ENCODE measurements at regions not wholly inside any gene's neighbourhood (a gene's known extent, or its start where the extent isn't known, plus 50 kb on each side); places are given as distances from the start of the nearest gene placed in this dataset.

DNA sequence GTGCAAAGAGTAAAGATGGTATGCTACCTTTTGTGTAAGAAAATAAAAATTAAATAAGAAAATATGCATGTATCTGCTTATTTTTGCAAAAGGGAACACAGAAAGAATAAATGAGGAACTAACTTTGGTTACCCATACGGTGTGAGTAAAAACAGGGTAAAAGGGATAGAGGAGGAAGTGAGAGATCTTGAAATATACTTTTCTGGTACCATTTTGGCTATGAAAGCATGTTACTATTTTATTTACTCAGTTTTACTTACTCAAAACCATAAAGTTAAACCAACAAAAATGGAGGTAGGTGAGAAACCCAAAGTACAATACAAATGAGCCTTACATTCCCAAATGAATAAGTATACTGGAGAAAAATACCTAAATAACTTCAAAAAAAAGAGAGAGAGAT lies 122.0 kb upstream of the EGLN3 start:
- no peak for FAIRE-seq
- WGBS (ENCODE audit: low lambda C conversion rate): 38% methylated on average over 1 of the region's 1 CpG
- no peak overlapping the region for H3K4me3 ChIP-seq (replicated peaks in 1 of 3; ENCODE audit: insufficient read depth in 1 of 3, low read depth in 2 of 3, low read length in 3 of 3)
- H3K27me3 ChIP-seq (ENCODE audit: control insufficient read depth in 1 of 2, insufficient read depth in 2 of 2, low read length in 2 of 2): peaks cover 2 to 22% of the 10 kb centered on the region in 2 experiments; a peak in 3 of 5 replicates
- no peaks in the 10 kb centered on the region for H3K4me1 ChIP-seq (ENCODE audit: insufficient read depth, low read length)
- DNase-seq (ENCODE audit: low spot score): no peak
- no peak overlapping the region for H3K4me2 ChIP-seq (ENCODE audit: low read depth, low read length)
- H3K27ac ChIP-seq (ENCODE audit: extremely low read length, insufficient read depth, low read length): no peak overlapping the region
- POLR2A ChIA-PET: no interaction called here
- intact Hi-C loops (cut with micrococcal nuclease; ENCODE audit: unreplicated experiment): no loop called here
- no peaks in the 10 kb centered on the region for H4K20me1 ChIP-seq (ENCODE audit: insufficient read depth, low read length)
- H3K79me2 ChIP-seq (ENCODE audit: insufficient read depth, low read length): no peaks in the 10 kb centered on the region
- BruUV-seq (replicated peaks): no TSS peak
- in situ Hi-C loops (cut with HindIII; ENCODE audit: extremely low pct_ligation_motif_present, low pct_unique_long_range_greater_than_20kb): no loop called here
- peaks cover 6% of the 10 kb centered on the region for H3K9me3 ChIP-seq (ENCODE audit: low read length)
- no peaks in the 10 kb centered on the region for H3K36me3 ChIP-seq (replicated peaks in 1 of 2; ENCODE audit: control insufficient read depth in 1 of 2, insufficient read depth in 2 of 2, low read length in 2 of 2)
- CTCF ChIA-PET (ENCODE audit: low intra/inter-chr PET ratio, low total read pairs): no interaction called here
- no peak overlapping the region for H3K9ac ChIP-seq (ENCODE audit: insufficient read depth, low read depth, low read length)
- no peak for ATAC-seq
- TF ChIP-seq ZBTB1 (CRISPR knock-in tag; IDR thresholded peaks at IDR 0.05; ENCODE audit: borderline replicate concordance) (no peak), ZNF530 (CRISPR knock-in tag; IDR thresholded peaks at IDR 0.05; ENCODE audit: low read depth) (no peak), HMGA1 (CRISPR knock-in tag; conservative IDR thresholded peaks at IDR 0.05) (no peak), ZNF160 (CRISPR knock-in tag; IDR thresholded peaks at IDR 0.05) (no peak), ATRX (CRISPR knock-in tag; IDR thresholded peaks at IDR 0.05; ENCODE audit: borderline replicate concordance) (no peak), KLF12 (CRISPR knock-in tag; IDR thresholded peaks at IDR 0.05; ENCODE audit: borderline replicate concordance) (no peak), KAT8 (CRISPR knock-in tag; IDR thresholded peaks at IDR 0.05) (no peak), TARDBP (CRISPR knock-in tag; IDR thresholded peaks at IDR 0.05) (no peak)
- TF ChIP-seq, protein P1, sequence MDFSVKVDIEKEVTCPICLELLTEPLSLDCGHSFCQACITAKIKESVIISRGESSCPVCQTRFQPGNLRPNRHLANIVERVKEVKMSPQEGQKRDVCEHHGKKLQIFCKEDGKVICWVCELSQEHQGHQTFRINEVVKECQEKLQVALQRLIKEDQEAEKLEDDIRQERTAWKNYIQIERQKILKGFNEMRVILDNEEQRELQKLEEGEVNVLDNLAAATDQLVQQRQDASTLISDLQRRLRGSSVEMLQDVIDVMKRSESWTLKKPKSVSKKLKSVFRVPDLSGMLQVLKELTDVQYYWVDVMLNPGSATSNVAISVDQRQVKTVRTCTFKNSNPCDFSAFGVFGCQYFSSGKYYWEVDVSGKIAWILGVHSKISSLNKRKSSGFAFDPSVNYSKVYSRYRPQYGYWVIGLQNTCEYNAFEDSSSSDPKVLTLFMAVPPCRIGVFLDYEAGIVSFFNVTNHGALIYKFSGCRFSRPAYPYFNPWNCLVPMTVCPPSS (IDR thresholded peaks at IDR 0.05): no peak
- TF ChIP-seq, protein P2, sequence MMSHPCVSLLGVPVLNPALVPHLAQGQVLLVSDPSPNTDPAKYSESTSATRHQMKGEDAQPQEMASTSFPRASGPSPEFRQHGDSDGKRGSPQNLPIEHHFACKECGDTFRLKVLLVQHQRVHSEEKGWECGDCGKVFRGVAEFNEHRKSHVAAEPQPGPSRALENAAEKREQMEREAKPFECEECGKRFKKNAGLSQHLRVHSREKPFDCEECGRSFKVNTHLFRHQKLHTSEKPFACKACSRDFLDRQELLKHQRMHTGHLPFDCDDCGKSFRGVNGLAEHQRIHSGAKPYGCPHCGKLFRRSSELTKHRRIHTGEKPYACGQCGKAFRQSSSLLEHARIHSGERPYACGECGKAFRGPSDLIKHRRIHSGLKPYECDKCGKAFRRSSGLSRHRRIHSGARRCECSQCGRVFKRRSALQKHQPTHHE (CRISPR knock-in tag; IDR thresholded peaks at IDR 0.05; ENCODE audit: borderline replicate concordance): no peak
- H2AFZ ChIP-seq (ENCODE audit: low read length): no peak overlapping the region

All from HepG2 (cell line).